A673 (cell line): ENCODE measurements at regions not wholly inside any gene's neighbourhood (a gene's known extent, or its start where the extent isn't known, plus 50 kb on each side); places are given as distances from the start of the nearest gene placed in this dataset.

Source experiments
- EZH2 ChIP-seq: fragments of 200-600 bp; sonication (generic); IDR thresholded peaks from 2 replicates; pipeline ENCODE4 v1.6.1; 2017; ENCODE audit warnings: borderline replicate concordance, low read depth, mild to moderate bottlenecking, mixed read lengths, antibody characterized with exemption, low read length; ENCODE audit not compliant: poor library complexity, severe bottlenecking
- TF ChIP-seq, protein P1 (sequence below): fragments of 300-800, 200-600 bp; sonication (generic); conservative IDR thresholded peaks from 2 replicates; pipeline ENCODE4 v1.5.1; 2017; ENCODE audit warnings: low read depth, mild to moderate bottlenecking, antibody characterized with exemption, low read length, moderate library complexity, mixed read lengths

DNA sequence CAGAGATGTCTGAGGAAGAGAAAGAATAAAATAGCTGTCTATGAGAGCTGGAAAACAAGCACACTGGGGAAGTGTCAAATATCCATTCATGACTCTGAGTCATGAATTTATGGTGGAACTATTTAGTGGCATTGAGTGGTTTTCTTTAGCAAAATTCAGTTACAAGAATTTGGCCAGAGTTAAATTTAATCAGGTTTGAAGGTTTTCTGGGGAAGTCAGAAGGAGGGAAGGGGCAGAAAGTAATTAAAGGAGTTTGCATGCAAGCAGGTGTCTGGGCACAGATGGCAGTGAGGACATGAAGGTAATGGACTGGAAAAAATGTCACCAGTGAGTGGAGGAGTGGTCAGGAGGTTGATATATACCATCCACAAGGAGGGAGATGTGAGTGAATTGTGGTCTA, 121.9 kb upstream of the IVNS1ABP start:
- TF ChIP-seq, protein P1, sequence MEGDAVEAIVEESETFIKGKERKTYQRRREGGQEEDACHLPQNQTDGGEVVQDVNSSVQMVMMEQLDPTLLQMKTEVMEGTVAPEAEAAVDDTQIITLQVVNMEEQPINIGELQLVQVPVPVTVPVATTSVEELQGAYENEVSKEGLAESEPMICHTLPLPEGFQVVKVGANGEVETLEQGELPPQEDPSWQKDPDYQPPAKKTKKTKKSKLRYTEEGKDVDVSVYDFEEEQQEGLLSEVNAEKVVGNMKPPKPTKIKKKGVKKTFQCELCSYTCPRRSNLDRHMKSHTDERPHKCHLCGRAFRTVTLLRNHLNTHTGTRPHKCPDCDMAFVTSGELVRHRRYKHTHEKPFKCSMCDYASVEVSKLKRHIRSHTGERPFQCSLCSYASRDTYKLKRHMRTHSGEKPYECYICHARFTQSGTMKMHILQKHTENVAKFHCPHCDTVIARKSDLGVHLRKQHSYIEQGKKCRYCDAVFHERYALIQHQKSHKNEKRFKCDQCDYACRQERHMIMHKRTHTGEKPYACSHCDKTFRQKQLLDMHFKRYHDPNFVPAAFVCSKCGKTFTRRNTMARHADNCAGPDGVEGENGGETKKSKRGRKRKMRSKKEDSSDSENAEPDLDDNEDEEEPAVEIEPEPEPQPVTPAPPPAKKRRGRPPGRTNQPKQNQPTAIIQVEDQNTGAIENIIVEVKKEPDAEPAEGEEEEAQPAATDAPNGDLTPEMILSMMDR: no peak
- TF ChIP-seq EZH2: no peak
